Neural crest cell (in vitro differentiated cells): ENCODE measurements at regions not wholly inside any gene's neighbourhood (a gene's known extent, or its start where the extent isn't known, plus 50 kb on each side); places are given as distances from the start of the nearest gene placed in this dataset.
"Not testable (repeated sequence)": the region's sequence is repeated elsewhere in the genome, so short reads cannot be mapped to it uniquely, and the experiment has no call there.

ENCODE experiments used
- DNase-seq: peaks from one replicate; pipeline ENCODE4 v3.0.0; 2021; ENCODE audit warnings: low read depth, mixed read lengths, low spot score
- H3K27ac Mint-ChIP-seq: one replicate; pipeline ENCODE4 v1.8.0; 2021; ENCODE audit warnings: mild to moderate bottlenecking, mixed read lengths; ENCODE audit not compliant: unreplicated experiment
- H3K27me3 Mint-ChIP-seq: 2 replicates; pipeline ENCODE4 v1.8.0; 2021; ENCODE audit warnings: low read depth, mild to moderate bottlenecking, mixed read lengths
- H3K36me3 Mint-ChIP-seq: 2 replicates; pipeline ENCODE4 v1.8.0; 2021; ENCODE audit warnings: low read depth, mild to moderate bottlenecking, mixed read lengths
- H3K4me1 Mint-ChIP-seq: 2 replicates; pipeline ENCODE4 v1.8.0; 2021; ENCODE audit warnings: mixed read lengths
- H3K4me3 Mint-ChIP-seq: one replicate; pipeline ENCODE4 v1.8.0; 2021; ENCODE audit warnings: mild to moderate bottlenecking, mixed read lengths
- H3K9me3 Mint-ChIP-seq: 2 replicates; pipeline ENCODE4 v1.8.0; 2021; ENCODE audit warnings: mixed read lengths
- TF ChIP-seq, protein P1 (sequence below): fragments of 200-600 bp; sonication (generic); conservative IDR thresholded peaks from 2 replicates; pipeline ENCODE4 v1.5.0; 2021; ENCODE audit warnings: antibody characterized with exemption, mild to moderate bottlenecking

- Mint-ChIP-seq H3K36me3 (no peaks in the 10 kb centered on the region), H3K27ac (no peak overlapping the region), H3K27me3 (no peaks in the 10 kb centered on the region), H3K9me3 (no peaks in the 10 kb centered on the region), H3K4me3 (no peak overlapping the region), H3K4me1 (peaks cover 8% of the 10 kb centered on the region)
- TF ChIP-seq, protein P1, sequence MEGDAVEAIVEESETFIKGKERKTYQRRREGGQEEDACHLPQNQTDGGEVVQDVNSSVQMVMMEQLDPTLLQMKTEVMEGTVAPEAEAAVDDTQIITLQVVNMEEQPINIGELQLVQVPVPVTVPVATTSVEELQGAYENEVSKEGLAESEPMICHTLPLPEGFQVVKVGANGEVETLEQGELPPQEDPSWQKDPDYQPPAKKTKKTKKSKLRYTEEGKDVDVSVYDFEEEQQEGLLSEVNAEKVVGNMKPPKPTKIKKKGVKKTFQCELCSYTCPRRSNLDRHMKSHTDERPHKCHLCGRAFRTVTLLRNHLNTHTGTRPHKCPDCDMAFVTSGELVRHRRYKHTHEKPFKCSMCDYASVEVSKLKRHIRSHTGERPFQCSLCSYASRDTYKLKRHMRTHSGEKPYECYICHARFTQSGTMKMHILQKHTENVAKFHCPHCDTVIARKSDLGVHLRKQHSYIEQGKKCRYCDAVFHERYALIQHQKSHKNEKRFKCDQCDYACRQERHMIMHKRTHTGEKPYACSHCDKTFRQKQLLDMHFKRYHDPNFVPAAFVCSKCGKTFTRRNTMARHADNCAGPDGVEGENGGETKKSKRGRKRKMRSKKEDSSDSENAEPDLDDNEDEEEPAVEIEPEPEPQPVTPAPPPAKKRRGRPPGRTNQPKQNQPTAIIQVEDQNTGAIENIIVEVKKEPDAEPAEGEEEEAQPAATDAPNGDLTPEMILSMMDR, result no peak
- no peak for DNase-seq
These were observed 240.2 kb downstream of the FAT3 start for GRCh38 chr11:92464822-92465221.

GRCh38 chr11:92465410-92465809 is 240.8 kb downstream of the FAT3 start:
- not testable (repeated sequence) for H3K36me3 Mint-ChIP-seq, H3K27me3 Mint-ChIP-seq, H3K4me1 Mint-ChIP-seq, H3K4me3 Mint-ChIP-seq, H3K9me3 Mint-ChIP-seq, H3K27ac Mint-ChIP-seq, DNase-seq

- no peaks in the 10 kb centered on the region for H3K9me3 Mint-ChIP-seq
- no peak overlapping the region for H3K27ac Mint-ChIP-seq
- H3K27me3 Mint-ChIP-seq, result no peaks in the 10 kb centered on the region
- H3K36me3 Mint-ChIP-seq, result no peaks in the 10 kb centered on the region
- DNase-seq, result no peak
- peaks cover 33% of the 10 kb centered on the region for H3K4me1 Mint-ChIP-seq
- TF ChIP-seq, protein P1, result no peak
- H3K4me3 Mint-ChIP-seq, result no peak overlapping the region
These were observed 249.1 kb downstream of the FAT3 start for GRCh38 chr11:92473736-92474135.

- no peak for DNase-seq
- TF ChIP-seq, protein P1, result no peak
- Mint-ChIP-seq H3K36me3 (no peaks in the 10 kb centered on the region), H3K27ac (no peak overlapping the region), H3K9me3 (peaks cover 2% of the 10 kb centered on the region), H3K4me3 (no peak overlapping the region), H3K4me1 (peaks cover 37% of the 10 kb centered on the region), H3K27me3 (no peaks in the 10 kb centered on the region)
These were observed 250.7 kb downstream of the FAT3 start for GRCh38 chr11:92475316-92475715.

DNA sequence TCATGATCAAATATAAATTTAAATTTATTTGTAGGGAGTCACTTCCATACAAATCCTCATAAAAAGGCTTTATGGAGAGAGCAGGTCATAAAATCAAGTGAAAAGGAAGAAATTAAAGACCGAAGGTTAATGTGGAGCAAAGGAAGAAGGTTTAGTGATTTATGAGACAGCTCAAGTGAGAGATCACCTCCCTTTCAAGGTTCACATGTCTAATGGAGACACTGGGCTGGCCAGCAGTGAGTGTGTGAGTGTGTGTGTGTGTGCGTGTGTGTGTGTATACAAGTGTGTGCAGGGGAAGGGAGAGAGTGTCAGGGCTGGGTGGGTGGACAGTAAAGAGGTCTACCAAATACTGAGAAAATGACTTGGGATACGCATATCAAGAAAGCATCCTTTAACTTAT is 251.2 kb downstream of the FAT3 start:
- Mint-ChIP-seq H3K9me3 (peaks cover 2% of the 10 kb centered on the region), H3K36me3 (no peaks in the 10 kb centered on the region), H3K4me3 (no peak overlapping the region), H3K27ac (no peak overlapping the region), H3K27me3 (no peaks in the 10 kb centered on the region), H3K4me1 (peaks cover 37% of the 10 kb centered on the region)
- TF ChIP-seq, protein P1, result no peak
- DNase-seq, result no peak

GRCh38 chr11:92477686-92478085 is 253.1 kb downstream of the FAT3 start:
- peaks cover 37% of the 10 kb centered on the region for H3K4me1 Mint-ChIP-seq
- no peak overlapping the region for H3K27ac Mint-ChIP-seq
- H3K9me3 Mint-ChIP-seq, result peaks cover 2% of the 10 kb centered on the region
- no peaks in the 10 kb centered on the region for H3K27me3 Mint-ChIP-seq
- TF ChIP-seq, protein P1, result no peak
- H3K4me3 Mint-ChIP-seq, result no peak overlapping the region
- H3K36me3 Mint-ChIP-seq, result no peaks in the 10 kb centered on the region
- DNase-seq, result no peak
